HCT116 (cell line): ENCODE measurements at regions not wholly inside any gene's neighbourhood (a gene's known extent, or its start where the extent isn't known, plus 50 kb on each side); places are given as distances from the start of the nearest gene placed in this dataset.

ENCODE experiments used
- ATAC-seq: fragments of 200-7000 bp; cut with Tn5 transposase; 2 replicates; pipeline ENCODE4 v1.9.1; 2020; ENCODE audit warnings: mild to moderate bottlenecking, moderate library complexity
- BruUV-seq: library from RNA; stranded (reverse); fragments of 400-500 nt; replicated peaks from 2 replicates; lab custom pipeline; 2021; lab: Mats Ljungman, UMichigan
- CTCF ChIA-PET: fragments of 300-600 bp; sonication (Branson Sonifier 250); formaldehyde crosslinking; loops from one replicate; lab custom pipeline; 2021; ENCODE audit warnings: antibody characterized with exemption; lab: Charles Lee
- POLR2A ChIA-PET: fragments of 300-600, 350-600 bp; sonication (Branson Sonifier 250); formaldehyde crosslinking; loops from one replicate; lab custom pipeline; 2021; ENCODE audit warnings: antibody characterized with exemption; lab: Charles Lee
- RAD21 ChIA-PET, 2 experiments: fragments of 300-600 bp; sonication (Branson Sonifier 250); formaldehyde crosslinking; loops; one replicate each; lab custom pipeline; 2023; ENCODE audit warnings: low total read pairs in 2 of 2; ENCODE audit not compliant: uncharacterized antibody in 2 of 2, unreplicated experiment in 2 of 2, low non-redundant PET in 1 of 2; lab: Charles Lee
- DNase-seq: peaks from one replicate; pipeline ENCODE4 v3.0.0-alpha.2; 2010; ENCODE audit warnings: low read depth, low spot score
- H2AFZ ChIP-seq: fragments of 200-600 bp; shearing (Covaris generic), sonication (generic); 2 replicates; pipeline ENCODE4 v1.6.1; 2017; ENCODE audit warnings: low read depth, mixed run types, mixed read lengths, antibody characterized with exemption, low read length; ENCODE audit not compliant: poor library complexity, severe bottlenecking
- H3K27ac ChIP-seq: 2 replicates; pipeline ENCODE4 v1.5.1; 2012; ENCODE audit warnings: low read depth, low read length
- H3K27me3 ChIP-seq: fragments of 200-600 bp; sonication (generic); 2 replicates; pipeline ENCODE4 v1.6.1; 2016; ENCODE audit warnings: mixed run types, low read length, mixed read lengths; ENCODE audit not compliant: insufficient read depth
- H3K36me3 ChIP-seq, 2 experiments: fragments of 200-500 bp in 1 of 2; fragments of 200-600 bp in 1 of 2; sonication (Bioruptor generic) in 1 of 2; sonication (generic) in 1 of 2; 2 replicates each; pipeline versions ENCODE4 v1.5.1 to v1.6.1; 2014 to 2016; ENCODE audit warnings: low read length in 2 of 2, inconsistent platforms in 1 of 2, mixed read lengths in 1 of 2, mixed run types in 1 of 2; ENCODE audit not compliant: insufficient read depth in 2 of 2, control insufficient read depth in 1 of 2
- H3K4me1 ChIP-seq, 2 experiments: fragments of 200-600 bp in 1 of 2; sonication (generic) in 1 of 2; 2 replicates each; pipeline versions ENCODE4 v1.5.1 to v1.6.1; 2012 to 2017; ENCODE audit warnings: low read length in 2 of 2, inconsistent platforms in 1 of 2, mild to moderate bottlenecking in 1 of 2, mixed read lengths in 1 of 2, mixed run types in 1 of 2, moderate library complexity in 1 of 2; ENCODE audit not compliant: insufficient read depth in 2 of 2, control insufficient read depth in 1 of 2
- H3K4me2 ChIP-seq: fragments of 200-600 bp; sonication (generic); 2 replicates; pipeline ENCODE4 v1.6.1; 2017; ENCODE audit warnings: mixed run types, low read length, mixed read lengths
- H3K4me3 ChIP-seq, 2 experiments: fragments of 200-600 bp in 1 of 2; sonication (generic) in 1 of 2; replicated peaks in 1 of 2; 2 replicates each; pipeline ENCODE4 v1.5.1; 2011 to 2016; ENCODE audit warnings: low read length in 2 of 2, control low read depth in 1 of 2, low read depth in 1 of 2, mild to moderate bottlenecking in 1 of 2, mixed read lengths in 1 of 2, mixed run types in 1 of 2
- H3K79me2 ChIP-seq: fragments of 200-600 bp; sonication (generic); 2 replicates; pipeline ENCODE4 v1.6.1; 2017; ENCODE audit warnings: mild to moderate bottlenecking, mixed run types, low read length, moderate library complexity, mixed read lengths; ENCODE audit not compliant: insufficient read depth
- H3K9ac ChIP-seq: fragments of 200-600 bp; sonication (generic); 2 replicates; pipeline ENCODE4 v1.6.1; 2016; ENCODE audit warnings: low read length, mixed read lengths
- H3K9me2 ChIP-seq: fragments of 200-600 bp; sonication (generic), shearing (Covaris generic); 2 replicates; pipeline ENCODE4 v1.6.1; 2017; ENCODE audit warnings: mixed run types, mild to moderate bottlenecking, moderate library complexity; ENCODE audit not compliant: insufficient read depth
- H3K9me3 ChIP-seq, 2 experiments: fragments of 200-500 bp in 1 of 2; fragments of 200-600 bp in 1 of 2; sonication (Bioruptor generic) in 1 of 2; sonication (generic) in 1 of 2; 2 replicates each; pipeline ENCODE4 v1.6.1; 2014 to 2017; ENCODE audit warnings: low read length in 2 of 2, mixed read lengths in 2 of 2, inconsistent platforms in 1 of 2, low read depth in 1 of 2, mild to moderate bottlenecking in 1 of 2, mixed run types in 1 of 2, moderate library complexity in 1 of 2; ENCODE audit not compliant: control insufficient read depth in 1 of 2, insufficient read depth in 1 of 2
- H4K20me1 ChIP-seq: fragments of 200-600 bp; sonication (generic), shearing (Covaris generic); 2 replicates; pipeline ENCODE4 v1.6.1; 2017; ENCODE audit warnings: mixed run types, mild to moderate bottlenecking, moderate library complexity; ENCODE audit not compliant: insufficient read depth
- CBX3 ChIP-seq: IDR thresholded peaks from 2 replicates; pipeline ENCODE4 v1.6.1; 2012; ENCODE audit warnings: low read depth
- ELF1 ChIP-seq: IDR thresholded peaks from 2 replicates; pipeline ENCODE4 v1.6.1; 2012; ENCODE audit warnings: low read depth, borderline replicate concordance
- POLR2A ChIP-seq: IDR thresholded peaks from 2 replicates; pipeline ENCODE4 v1.7.0; 2011; ENCODE audit warnings: borderline replicate concordance; ENCODE audit not compliant: insufficient read depth, insufficient read length; ENCODE audit errors: extremely low read depth
- YY1 ChIP-seq: IDR thresholded peaks from 2 replicates; pipeline ENCODE4 v1.6.1; 2011; ENCODE audit warnings: low read length, low read depth, moderate library complexity, mild to moderate bottlenecking; ENCODE audit not compliant: insufficient replicate concordance; ENCODE audit errors: extremely low read depth
- ZNF274 ChIP-seq: fragments of 200-500 bp; sonication (Bioruptor generic); IDR thresholded peaks from 2 replicates; pipeline ENCODE4 v1.6.1; 2014; ENCODE audit warnings: mild to moderate bottlenecking, low read depth, low read length, inconsistent platforms
- intact Hi-C: fragments of 100-400 bp; cut with micrococcal nuclease; formaldehyde crosslinking; loops from 2 replicates; pipeline ENCODE4 v1.10.0; 2022
- TF ChIP-seq, protein P1 (sequence below): IDR thresholded peaks from 2 replicates; pipeline ENCODE4 v1.6.1; 2012
- TF ChIP-seq, protein P2 (sequence below), 3 experiments: fragments of 200-600 bp in 1 of 3; sonication (generic) in 1 of 3; IDR thresholded peaks in 2 of 3; conservative IDR thresholded peaks in 1 of 3; 2 replicates each; pipeline ENCODE4 v1.5.1; 2012 to 2017; ENCODE audit warnings: low read depth in 2 of 3, low read length in 2 of 3, antibody characterized with exemption in 1 of 3, borderline replicate concordance in 1 of 3, control low read depth in 1 of 3, mild to moderate bottlenecking in 1 of 3, mixed read lengths in 1 of 3, mixed run types in 1 of 3, moderate library complexity in 1 of 3; ENCODE audit not compliant: insufficient read depth in 1 of 3
- TF ChIP-seq, protein P3 (sequence below): IDR thresholded peaks from 2 replicates; pipeline ENCODE4 v1.6.1; 2012

DNA sequence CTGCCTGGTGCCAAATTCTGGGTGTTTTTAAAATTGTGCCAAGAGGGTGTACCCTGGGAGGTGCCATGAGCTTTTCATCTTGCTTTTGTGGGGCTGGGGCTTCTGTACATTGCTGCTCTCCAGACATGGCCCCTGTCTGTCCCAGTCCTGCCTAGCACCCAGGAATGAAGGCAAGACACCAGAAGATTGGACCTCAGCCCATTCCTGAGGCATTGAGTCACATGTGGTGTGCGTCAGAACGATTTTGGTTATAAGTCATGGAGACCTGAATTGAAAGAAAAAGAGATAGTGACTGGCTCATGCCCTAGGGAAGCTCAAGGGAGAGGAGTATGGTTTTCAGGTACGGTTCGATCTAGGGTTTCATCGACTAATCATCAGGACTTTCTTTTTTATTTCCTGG lies 493.2 kb downstream of the TYW1 start:
- no peak for TF ChIP-seq ZNF274
- TF ChIP-seq CBX3, result no peak
- no peak for TF ChIP-seq POLR2A
- TF ChIP-seq, protein P1, sequence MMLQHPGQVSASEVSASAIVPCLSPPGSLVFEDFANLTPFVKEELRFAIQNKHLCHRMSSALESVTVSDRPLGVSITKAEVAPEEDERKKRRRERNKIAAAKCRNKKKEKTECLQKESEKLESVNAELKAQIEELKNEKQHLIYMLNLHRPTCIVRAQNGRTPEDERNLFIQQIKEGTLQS, result no peak
- TF ChIP-seq YY1, result no peak
- TF ChIP-seq, protein P2, sequence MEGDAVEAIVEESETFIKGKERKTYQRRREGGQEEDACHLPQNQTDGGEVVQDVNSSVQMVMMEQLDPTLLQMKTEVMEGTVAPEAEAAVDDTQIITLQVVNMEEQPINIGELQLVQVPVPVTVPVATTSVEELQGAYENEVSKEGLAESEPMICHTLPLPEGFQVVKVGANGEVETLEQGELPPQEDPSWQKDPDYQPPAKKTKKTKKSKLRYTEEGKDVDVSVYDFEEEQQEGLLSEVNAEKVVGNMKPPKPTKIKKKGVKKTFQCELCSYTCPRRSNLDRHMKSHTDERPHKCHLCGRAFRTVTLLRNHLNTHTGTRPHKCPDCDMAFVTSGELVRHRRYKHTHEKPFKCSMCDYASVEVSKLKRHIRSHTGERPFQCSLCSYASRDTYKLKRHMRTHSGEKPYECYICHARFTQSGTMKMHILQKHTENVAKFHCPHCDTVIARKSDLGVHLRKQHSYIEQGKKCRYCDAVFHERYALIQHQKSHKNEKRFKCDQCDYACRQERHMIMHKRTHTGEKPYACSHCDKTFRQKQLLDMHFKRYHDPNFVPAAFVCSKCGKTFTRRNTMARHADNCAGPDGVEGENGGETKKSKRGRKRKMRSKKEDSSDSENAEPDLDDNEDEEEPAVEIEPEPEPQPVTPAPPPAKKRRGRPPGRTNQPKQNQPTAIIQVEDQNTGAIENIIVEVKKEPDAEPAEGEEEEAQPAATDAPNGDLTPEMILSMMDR (IDR thresholded peaks at IDR 0.05 in 2 of 3, conservative IDR thresholded peaks at IDR 0.05 in 1 of 3; ENCODE audit: borderline replicate concordance in 1 of 3, insufficient read depth in 1 of 3, low read depth in 2 of 3, low read length in 2 of 3), result no peak
- TF ChIP-seq ELF1, result no peak
- TF ChIP-seq, protein P3, sequence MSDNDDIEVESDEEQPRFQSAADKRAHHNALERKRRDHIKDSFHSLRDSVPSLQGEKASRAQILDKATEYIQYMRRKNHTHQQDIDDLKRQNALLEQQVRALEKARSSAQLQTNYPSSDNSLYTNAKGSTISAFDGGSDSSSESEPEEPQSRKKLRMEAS, result no peak
- Histone ChIP-seq H3K4me3 (no peak overlapping the region), H4K20me1 (no peaks in the 10 kb centered on the region), H3K79me2 (no peaks in the 10 kb centered on the region), H2AFZ (no peak overlapping the region), H3K27ac (no peak overlapping the region), H3K9ac (no peak overlapping the region), H3K9me3 (no peaks in the 10 kb centered on the region), H3K4me1 (no peaks in the 10 kb centered on the region), H3K27me3 (no peaks in the 10 kb centered on the region), H3K9me2 (no peaks in the 10 kb centered on the region), H3K36me3 (no peaks in the 10 kb centered on the region), H3K4me2 (no peak overlapping the region)
- ChIA-PET CTCF (no interaction called here), POLR2A (no interaction called here), RAD21 (no interaction called here)
- no TSS peak for BruUV-seq
- DNase-seq (no peak), ATAC-seq (no peak)
- intact Hi-C loops, result no loop called here
